Testis (tissue), 2 donors: ENCODE measurements at regions not wholly inside any gene's neighbourhood (a gene's known extent, or its start where the extent isn't known, plus 50 kb on each side); places are given as distances from the start of the nearest gene placed in this dataset.

Experiments used
- POLR2A ChIP-seq: fragments of 450-650 bp; IDR thresholded peaks from one replicate; pipeline ENCODE4 v1.6.1; 2017; ENCODE audit warnings: antibody characterized with exemption, mild to moderate bottlenecking, moderate library complexity
- TF ChIP-seq, protein P1 (sequence below), 3 experiments: fragments of 450-650 bp in 2 of 3; fragments of 200-600 bp in 1 of 3; sonication (generic) in 1 of 3; IDR thresholded peaks; one replicate each; pipeline ENCODE4 v1.5.1; 2016 to 2019; ENCODE audit warnings: antibody characterized with exemption in 3 of 3, mild to moderate bottlenecking in 2 of 3, moderate library complexity in 1 of 3

- TF ChIP-seq, protein P1, sequence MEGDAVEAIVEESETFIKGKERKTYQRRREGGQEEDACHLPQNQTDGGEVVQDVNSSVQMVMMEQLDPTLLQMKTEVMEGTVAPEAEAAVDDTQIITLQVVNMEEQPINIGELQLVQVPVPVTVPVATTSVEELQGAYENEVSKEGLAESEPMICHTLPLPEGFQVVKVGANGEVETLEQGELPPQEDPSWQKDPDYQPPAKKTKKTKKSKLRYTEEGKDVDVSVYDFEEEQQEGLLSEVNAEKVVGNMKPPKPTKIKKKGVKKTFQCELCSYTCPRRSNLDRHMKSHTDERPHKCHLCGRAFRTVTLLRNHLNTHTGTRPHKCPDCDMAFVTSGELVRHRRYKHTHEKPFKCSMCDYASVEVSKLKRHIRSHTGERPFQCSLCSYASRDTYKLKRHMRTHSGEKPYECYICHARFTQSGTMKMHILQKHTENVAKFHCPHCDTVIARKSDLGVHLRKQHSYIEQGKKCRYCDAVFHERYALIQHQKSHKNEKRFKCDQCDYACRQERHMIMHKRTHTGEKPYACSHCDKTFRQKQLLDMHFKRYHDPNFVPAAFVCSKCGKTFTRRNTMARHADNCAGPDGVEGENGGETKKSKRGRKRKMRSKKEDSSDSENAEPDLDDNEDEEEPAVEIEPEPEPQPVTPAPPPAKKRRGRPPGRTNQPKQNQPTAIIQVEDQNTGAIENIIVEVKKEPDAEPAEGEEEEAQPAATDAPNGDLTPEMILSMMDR (IDR thresholded peaks at IDR 0.05) = no peak
- TF ChIP-seq POLR2A = no peak
Measured at GRCh38 chr12:93107514-93108312, 178.6 kb upstream of the EEA1 start.
